Caki2 (cell line): ENCODE measurements at regions not wholly inside any gene's neighbourhood (a gene's known extent, or its start where the extent isn't known, plus 50 kb on each side); places are given as distances from the start of the nearest gene placed in this dataset.

ENCODE experiments used
- DNase-seq: peaks from one replicate; pipeline ENCODE4 v3.0.0-alpha.2; 2015; ENCODE audit warnings: low read depth
- in situ Hi-C: cut with HindIII; loops from 2 replicates; pipeline ENCODE4 v1.10.0; 2016; ENCODE audit warnings: low sequenced_read_pairs, low pct_unique_long_range_greater_than_20kb, mixed read lengths

GRCh38 chr3:66092175-66092995 is 53.7 kb upstream of the MAGI1 start:
- DNase-seq = no peak
- in situ Hi-C loops = no loop called here
